ENCODE measurements at regions not wholly inside any gene's neighbourhood (a gene's known extent, or its start where the extent isn't known, plus 50 kb on each side); places are given as distances from the start of the nearest gene placed in this dataset.

DNA sequence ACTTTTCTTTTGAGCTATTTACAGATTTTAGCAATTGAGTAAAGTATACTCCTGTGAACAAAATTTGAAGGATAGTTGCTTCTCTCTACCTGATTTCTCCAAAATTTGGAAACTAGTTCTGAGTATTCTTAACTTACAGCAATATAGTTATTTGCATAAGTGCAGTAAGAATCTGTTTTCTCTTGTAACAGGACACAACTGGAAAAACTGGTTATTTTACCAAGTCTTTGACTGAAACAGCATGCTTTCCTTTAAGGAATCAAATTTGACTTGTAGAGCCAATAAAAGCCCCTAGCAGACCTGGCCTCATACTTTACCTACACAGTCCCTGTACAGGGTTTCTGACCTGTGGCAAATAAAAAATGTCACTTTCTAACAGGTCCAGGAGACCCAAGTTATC is 301.9 kb upstream of the POU5F2 start:
- no peak for DNase-seq (ENCODE audit: low spot score)
- Histone ChIP-seq H3K27ac (no peak overlapping the region), H3K36me3 (no peaks in the 10 kb centered on the region), H3K27me3 (replicated peaks; ENCODE audit: insufficient read depth) (no peaks in the 10 kb centered on the region), H3K9me3 (no peaks in the 10 kb centered on the region), H3K4me3 (no peak overlapping the region), H3K4me1 (ENCODE audit: control insufficient read depth in 1 of 2, low read depth in 2 of 2) (no peaks in the 10 kb centered on the region)
- no peak for ATAC-seq (ENCODE audit: insufficient number of reproducible peaks, low FRiP score, low read depth)
- TF ChIP-seq, protein P1, sequence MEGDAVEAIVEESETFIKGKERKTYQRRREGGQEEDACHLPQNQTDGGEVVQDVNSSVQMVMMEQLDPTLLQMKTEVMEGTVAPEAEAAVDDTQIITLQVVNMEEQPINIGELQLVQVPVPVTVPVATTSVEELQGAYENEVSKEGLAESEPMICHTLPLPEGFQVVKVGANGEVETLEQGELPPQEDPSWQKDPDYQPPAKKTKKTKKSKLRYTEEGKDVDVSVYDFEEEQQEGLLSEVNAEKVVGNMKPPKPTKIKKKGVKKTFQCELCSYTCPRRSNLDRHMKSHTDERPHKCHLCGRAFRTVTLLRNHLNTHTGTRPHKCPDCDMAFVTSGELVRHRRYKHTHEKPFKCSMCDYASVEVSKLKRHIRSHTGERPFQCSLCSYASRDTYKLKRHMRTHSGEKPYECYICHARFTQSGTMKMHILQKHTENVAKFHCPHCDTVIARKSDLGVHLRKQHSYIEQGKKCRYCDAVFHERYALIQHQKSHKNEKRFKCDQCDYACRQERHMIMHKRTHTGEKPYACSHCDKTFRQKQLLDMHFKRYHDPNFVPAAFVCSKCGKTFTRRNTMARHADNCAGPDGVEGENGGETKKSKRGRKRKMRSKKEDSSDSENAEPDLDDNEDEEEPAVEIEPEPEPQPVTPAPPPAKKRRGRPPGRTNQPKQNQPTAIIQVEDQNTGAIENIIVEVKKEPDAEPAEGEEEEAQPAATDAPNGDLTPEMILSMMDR (IDR thresholded peaks at IDR 0.05): no peak

DNA sequence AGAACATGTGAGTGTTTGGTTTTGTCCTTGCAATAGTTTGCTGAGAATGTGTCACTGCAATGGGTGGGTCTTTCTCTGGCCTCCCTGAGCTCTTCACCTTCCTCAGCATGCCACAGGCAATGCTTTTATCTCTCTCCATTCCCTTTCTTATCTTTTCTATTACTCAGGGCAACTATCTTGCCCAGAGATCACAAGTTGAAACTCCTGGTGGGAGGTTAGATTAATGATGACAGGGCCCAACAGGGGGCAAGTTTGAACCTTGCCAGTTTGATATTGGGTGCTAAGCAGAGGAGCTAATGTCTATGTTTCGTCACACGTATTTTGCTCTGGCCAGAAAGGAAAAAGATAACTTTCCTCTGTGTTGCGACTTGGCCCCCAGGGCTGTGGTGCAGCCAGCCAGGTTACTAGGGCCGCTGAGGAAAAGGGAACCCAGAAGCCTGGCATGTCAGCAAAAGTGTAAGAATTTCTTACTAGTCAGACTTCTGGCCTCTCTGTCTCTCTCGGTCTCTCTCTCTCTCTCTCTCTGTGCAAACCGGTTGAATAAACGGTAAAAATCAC is 299.3 kb upstream of the POU5F2 start:
- Histone ChIP-seq H3K27ac (no peak overlapping the region), H3K27me3 (replicated peaks; ENCODE audit: insufficient read depth) (no peaks in the 10 kb centered on the region), H3K9me3 (no peaks in the 10 kb centered on the region), H3K36me3 (no peaks in the 10 kb centered on the region), H3K4me1 (ENCODE audit: control insufficient read depth in 1 of 2, low read depth in 2 of 2) (no peaks in the 10 kb centered on the region), H3K4me3 (no peak overlapping the region)
- ATAC-seq (ENCODE audit: insufficient number of reproducible peaks, low FRiP score, low read depth) (no peak), DNase-seq (ENCODE audit: low spot score) (no peak)
- TF ChIP-seq, protein P1 (IDR thresholded peaks at IDR 0.05): no peak

DNA sequence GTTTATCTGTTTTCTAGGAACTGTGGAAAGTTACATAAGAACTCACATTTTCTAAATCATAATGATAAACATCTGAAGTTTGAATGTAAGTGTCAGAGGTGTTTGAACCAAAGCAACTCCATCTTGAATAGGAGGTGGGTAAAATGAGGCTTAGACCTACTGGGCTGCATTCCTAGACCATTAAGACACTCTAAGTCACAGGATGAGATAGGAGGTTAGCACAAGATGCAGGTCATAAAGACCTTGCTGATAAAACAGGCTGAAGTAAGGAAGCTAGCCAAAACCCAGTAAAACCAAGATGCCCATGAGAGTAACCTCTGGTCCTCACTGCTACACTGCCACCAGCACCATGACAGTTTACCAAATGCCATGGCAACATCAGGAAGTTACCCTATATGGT is 297.7 kb upstream of the POU5F2 start:
- ATAC-seq (ENCODE audit: insufficient number of reproducible peaks, low FRiP score, low read depth): no peak
- no peak overlapping the region for H3K27ac ChIP-seq
- no peaks in the 10 kb centered on the region for H3K36me3 ChIP-seq
- H3K4me3 ChIP-seq: no peak overlapping the region
- no peaks in the 10 kb centered on the region for H3K9me3 ChIP-seq
- no peaks in the 10 kb centered on the region for H3K4me1 ChIP-seq (ENCODE audit: control insufficient read depth in 1 of 2, low read depth in 2 of 2)
- DNase-seq (ENCODE audit: low spot score): no peak
- TF ChIP-seq, protein P1 (IDR thresholded peaks at IDR 0.05): no peak
- no peaks in the 10 kb centered on the region for H3K27me3 ChIP-seq (replicated peaks; ENCODE audit: insufficient read depth)

DNA sequence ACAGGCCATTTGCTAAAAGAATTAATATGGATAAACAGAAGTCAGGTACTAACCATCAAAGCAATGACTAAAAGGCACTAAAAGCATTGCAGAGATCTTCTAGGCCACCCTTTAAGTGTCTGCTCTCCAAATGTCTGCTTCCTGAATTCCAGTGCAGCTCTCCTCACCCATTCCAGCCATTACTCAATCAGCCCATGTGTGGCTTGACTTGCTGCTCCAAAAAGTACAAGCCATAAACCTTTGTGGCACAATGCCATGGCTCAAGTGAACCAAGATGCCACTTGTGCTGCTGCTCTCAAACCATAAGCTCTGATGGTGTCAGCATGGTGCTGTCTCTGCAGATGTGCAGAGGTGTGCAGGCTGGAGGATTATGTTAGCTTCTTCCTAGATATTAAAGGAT is 290.2 kb upstream of the POU5F2 start:
- ATAC-seq (ENCODE audit: insufficient number of reproducible peaks, low FRiP score, low read depth): no peak
- H3K27me3 ChIP-seq (replicated peaks; ENCODE audit: insufficient read depth): no peaks in the 10 kb centered on the region
- H3K4me3 ChIP-seq: no peak overlapping the region
- no peak for DNase-seq (ENCODE audit: low spot score)
- H3K4me1 ChIP-seq (ENCODE audit: control insufficient read depth in 1 of 2, low read depth in 2 of 2): no peaks in the 10 kb centered on the region
- TF ChIP-seq, protein P1 (IDR thresholded peaks at IDR 0.05): no peak
- H3K9me3 ChIP-seq: no peaks in the 10 kb centered on the region
- H3K36me3 ChIP-seq: no peaks in the 10 kb centered on the region
- H3K27ac ChIP-seq: no peak overlapping the region

DNA sequence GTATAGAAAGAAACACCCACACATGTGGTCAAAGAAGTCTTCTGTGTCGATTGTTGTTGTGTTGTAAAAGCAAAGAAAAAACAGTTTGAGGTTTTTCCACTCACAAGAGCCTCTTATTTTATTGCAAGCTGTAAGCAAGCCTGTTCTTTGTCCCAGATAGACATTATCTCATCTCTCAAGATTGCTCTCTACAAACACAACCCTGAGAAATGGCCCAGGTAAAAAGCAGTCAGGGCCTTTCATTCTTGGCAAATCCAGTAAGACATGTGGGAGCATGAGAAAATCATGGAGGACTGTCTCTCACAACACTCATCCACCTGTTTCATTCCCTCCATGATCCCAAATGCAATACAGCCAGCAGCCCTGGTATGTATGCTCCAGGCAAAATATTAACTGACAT is 286.6 kb upstream of the POU5F2 start:
- no peaks in the 10 kb centered on the region for H3K4me1 ChIP-seq (ENCODE audit: control insufficient read depth in 1 of 2, low read depth in 2 of 2)
- DNase-seq (ENCODE audit: low spot score): no peak
- H3K27ac ChIP-seq: no peak overlapping the region
- H3K27me3 ChIP-seq (replicated peaks; ENCODE audit: insufficient read depth): no peaks in the 10 kb centered on the region
- H3K9me3 ChIP-seq: no peaks in the 10 kb centered on the region
- H3K36me3 ChIP-seq: no peaks in the 10 kb centered on the region
- no peak for ATAC-seq (ENCODE audit: insufficient number of reproducible peaks, low FRiP score, low read depth)
- no peak overlapping the region for H3K4me3 ChIP-seq
- TF ChIP-seq, protein P1 (IDR thresholded peaks at IDR 0.05): no peak

All from thoracic aorta (tissue), 2 donors.